A673 (cell line): ENCODE measurements at regions not wholly inside any gene's neighbourhood (a gene's known extent, or its start where the extent isn't known, plus 50 kb on each side); places are given as distances from the start of the nearest gene placed in this dataset.

Experiments used
- BruUV-seq: library from RNA; stranded (reverse); fragments of 400-500 nt; replicated peaks from 2 replicates; lab custom pipeline; 2021; lab: Mats Ljungman, UMichigan
- CTCF ChIA-PET: fragments of 300-600 bp; sonication (Branson Sonifier 250); formaldehyde crosslinking; loops from one replicate; lab custom pipeline; 2022; ENCODE audit warnings: antibody characterized with exemption; lab: Charles Lee
- POLR2A ChIA-PET: fragments of 300-600 bp; sonication (Branson Sonifier 250); formaldehyde crosslinking; loops from one replicate; lab custom pipeline; 2022; ENCODE audit warnings: antibody characterized with exemption; ENCODE audit not compliant: low non-redundant PET; lab: Charles Lee
- DNase-seq: peaks from one replicate; pipeline ENCODE4 v3.0.0-alpha.2; 2015; ENCODE audit warnings: low spot score
- H3K27ac ChIP-seq: fragments of 200-600 bp; sonication (generic); 2 replicates; pipeline ENCODE4 v1.5.1; 2016; ENCODE audit warnings: mixed run types, low read depth, mild to moderate bottlenecking, mixed read lengths, antibody characterized with exemption, low read length; ENCODE audit not compliant: poor library complexity, severe bottlenecking
- H3K27me3 ChIP-seq: fragments of 200-600 bp; sonication (generic); replicated peaks from 2 replicates; pipeline ENCODE4 v1.6.1; 2017; ENCODE audit warnings: mixed run types, low read depth, mild to moderate bottlenecking, mixed read lengths, antibody characterized with exemption, low read length; ENCODE audit not compliant: insufficient read depth, poor library complexity
- H3K36me3 ChIP-seq: fragments of 200-600 bp; sonication (generic); 2 replicates; pipeline ENCODE4 v1.6.1; 2016; ENCODE audit warnings: mixed run types, mild to moderate bottlenecking, mixed read lengths, antibody characterized with exemption, low read length; ENCODE audit not compliant: insufficient read depth, poor library complexity, severe bottlenecking
- H3K4me1 ChIP-seq: fragments of 200-600 bp; sonication (generic); 2 replicates; pipeline ENCODE4 v1.6.1; 2017; ENCODE audit warnings: mixed run types, mild to moderate bottlenecking, mixed read lengths, antibody characterized with exemption, low read length; ENCODE audit not compliant: insufficient read depth, poor library complexity, severe bottlenecking
- H3K4me3 ChIP-seq: fragments of 200-600 bp; sonication (generic); 2 replicates; pipeline ENCODE4 v1.5.1; 2016; ENCODE audit warnings: low read depth, mixed run types, mild to moderate bottlenecking, mixed read lengths, low read length; ENCODE audit not compliant: poor library complexity, severe bottlenecking
- H3K9me3 ChIP-seq: fragments of 200-600 bp; sonication (generic); 2 replicates; pipeline ENCODE4 v1.6.1; 2016; ENCODE audit warnings: mixed run types, low read depth, mild to moderate bottlenecking, mixed read lengths, antibody characterized with exemption, low read length; ENCODE audit not compliant: poor library complexity, severe bottlenecking
- EZH2 ChIP-seq: fragments of 200-600 bp; sonication (generic); IDR thresholded peaks from 2 replicates; pipeline ENCODE4 v1.6.1; 2017; ENCODE audit warnings: borderline replicate concordance, low read depth, mild to moderate bottlenecking, mixed read lengths, antibody characterized with exemption, low read length; ENCODE audit not compliant: poor library complexity, severe bottlenecking
- intact Hi-C: fragments of 100-400 bp; cut with micrococcal nuclease; formaldehyde crosslinking; loops from one replicate; pipeline ENCODE4 v1.10.0; 2022; ENCODE audit not compliant: unreplicated experiment
- TF ChIP-seq, protein P1 (sequence below): fragments of 300-800, 200-600 bp; sonication (generic); conservative IDR thresholded peaks from 2 replicates; pipeline ENCODE4 v1.5.1; 2017; ENCODE audit warnings: low read depth, mild to moderate bottlenecking, antibody characterized with exemption, low read length, moderate library complexity, mixed read lengths

DNA sequence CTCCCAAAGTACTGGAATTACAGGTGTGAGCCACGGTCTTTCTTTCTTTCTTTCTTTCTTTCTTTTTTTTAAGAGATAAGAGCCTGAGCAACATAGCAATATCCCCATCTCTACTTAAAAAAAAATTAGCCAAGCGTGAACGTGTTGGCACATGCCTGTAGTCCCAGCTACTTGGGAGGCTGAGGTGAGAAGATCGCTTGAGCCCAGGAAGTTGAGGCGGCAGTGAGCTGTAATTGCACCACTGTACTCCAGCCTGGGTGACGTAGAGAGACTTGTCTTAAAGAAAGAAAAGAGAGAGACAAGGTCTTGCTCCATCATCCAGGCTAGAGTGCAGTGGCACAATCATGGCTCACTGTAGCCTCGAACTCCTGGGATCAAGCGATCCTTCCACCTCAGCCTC, 162.0 kb upstream of the MLN start:
- Histone ChIP-seq H3K27ac (no peak overlapping the region), H3K27me3 (no peaks in the 10 kb centered on the region), H3K4me3 (no peak overlapping the region), H3K36me3 (no peaks in the 10 kb centered on the region), H3K4me1 (no peaks in the 10 kb centered on the region), H3K9me3 (no peaks in the 10 kb centered on the region)
- no peak for DNase-seq
- ChIA-PET POLR2A (no interaction called here), CTCF (no interaction called here)
- BruUV-seq = no TSS peak
- no peak for TF ChIP-seq EZH2
- TF ChIP-seq, protein P1, sequence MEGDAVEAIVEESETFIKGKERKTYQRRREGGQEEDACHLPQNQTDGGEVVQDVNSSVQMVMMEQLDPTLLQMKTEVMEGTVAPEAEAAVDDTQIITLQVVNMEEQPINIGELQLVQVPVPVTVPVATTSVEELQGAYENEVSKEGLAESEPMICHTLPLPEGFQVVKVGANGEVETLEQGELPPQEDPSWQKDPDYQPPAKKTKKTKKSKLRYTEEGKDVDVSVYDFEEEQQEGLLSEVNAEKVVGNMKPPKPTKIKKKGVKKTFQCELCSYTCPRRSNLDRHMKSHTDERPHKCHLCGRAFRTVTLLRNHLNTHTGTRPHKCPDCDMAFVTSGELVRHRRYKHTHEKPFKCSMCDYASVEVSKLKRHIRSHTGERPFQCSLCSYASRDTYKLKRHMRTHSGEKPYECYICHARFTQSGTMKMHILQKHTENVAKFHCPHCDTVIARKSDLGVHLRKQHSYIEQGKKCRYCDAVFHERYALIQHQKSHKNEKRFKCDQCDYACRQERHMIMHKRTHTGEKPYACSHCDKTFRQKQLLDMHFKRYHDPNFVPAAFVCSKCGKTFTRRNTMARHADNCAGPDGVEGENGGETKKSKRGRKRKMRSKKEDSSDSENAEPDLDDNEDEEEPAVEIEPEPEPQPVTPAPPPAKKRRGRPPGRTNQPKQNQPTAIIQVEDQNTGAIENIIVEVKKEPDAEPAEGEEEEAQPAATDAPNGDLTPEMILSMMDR = no peak
- intact Hi-C loops = no loop called here

DNA sequence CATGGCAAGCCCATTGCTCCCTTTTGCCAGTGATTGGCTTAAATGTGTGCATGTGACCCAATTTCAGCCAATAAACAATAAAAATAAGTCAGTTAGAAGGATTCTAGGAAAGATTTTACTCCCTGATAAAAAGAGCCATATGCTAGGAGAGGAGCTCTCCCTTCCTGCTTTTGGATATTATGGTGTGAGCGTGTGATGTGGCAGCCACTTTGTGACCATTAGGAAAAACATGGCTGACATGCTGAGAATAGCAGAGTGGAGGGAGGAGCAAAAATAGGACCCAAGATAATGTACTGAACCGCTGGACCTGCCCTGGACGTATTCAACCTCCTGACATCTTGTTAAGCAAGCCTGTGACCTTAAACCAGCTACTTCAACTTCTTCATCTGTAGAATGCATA, 160.6 kb upstream of the MLN start:
- TF ChIP-seq EZH2 = no peak
- no peak for DNase-seq
- Histone ChIP-seq H3K36me3 (no peaks in the 10 kb centered on the region), H3K9me3 (no peaks in the 10 kb centered on the region), H3K4me1 (no peaks in the 10 kb centered on the region), H3K27me3 (no peaks in the 10 kb centered on the region), H3K4me3 (no peak overlapping the region), H3K27ac (no peak overlapping the region)
- ChIA-PET CTCF (no interaction called here), POLR2A (no interaction called here)
- no TSS peak for BruUV-seq
- intact Hi-C loops = no loop called here

DNA sequence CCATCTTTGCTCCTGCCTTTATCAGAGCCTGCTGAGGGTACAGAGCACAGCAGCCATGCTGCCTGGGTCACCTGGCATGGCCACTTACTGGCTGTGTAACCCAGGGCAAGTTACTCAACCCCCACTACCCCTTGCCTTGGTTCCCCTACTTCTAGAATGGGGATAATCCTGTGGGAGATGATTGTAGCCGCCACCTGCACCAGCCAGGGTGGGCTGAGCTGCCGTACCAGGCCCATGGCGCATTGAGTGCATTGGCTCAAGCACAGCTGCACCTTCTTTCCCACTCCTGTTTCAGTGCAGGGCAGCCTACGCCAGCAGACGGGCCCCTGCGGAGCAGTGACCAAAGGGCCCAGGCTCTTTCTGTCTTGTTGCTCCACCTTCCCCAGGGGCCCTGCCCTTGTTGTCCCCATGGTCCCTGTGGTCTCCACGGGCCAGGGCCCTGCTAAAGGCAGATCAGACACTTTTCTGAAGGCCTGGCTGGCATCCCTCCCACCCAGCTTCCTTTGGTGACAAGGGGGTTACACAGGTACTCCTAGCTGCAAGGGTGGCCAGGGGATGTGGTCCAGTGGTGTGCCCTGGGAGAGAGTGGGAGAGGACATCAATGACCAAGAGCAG, 159.4 kb upstream of the MLN start:
- CTCF ChIA-PET = no interaction called here
- BruUV-seq = no TSS peak
- intact Hi-C loops = no loop called here

More for the DNA sequence above, 159.4 kb upstream of the MLN start:
- TF ChIP-seq EZH2 = no peak
- TF ChIP-seq, protein P1 = no peak
- no peaks in the 10 kb centered on the region for H3K36me3 ChIP-seq
- H3K9me3 ChIP-seq = no peaks in the 10 kb centered on the region
- no peak overlapping the region for H3K4me3 ChIP-seq
- no peaks in the 10 kb centered on the region for H3K27me3 ChIP-seq
- H3K27ac ChIP-seq = no peak overlapping the region
- H3K4me1 ChIP-seq = peaks cover 8% of the 10 kb centered on the region
- POLR2A ChIA-PET = no interaction called here
- DNase-seq = no peak
